Kidney capillary endothelial cell (primary cell): ENCODE measurements at regions not wholly inside any gene's neighbourhood (a gene's known extent, or its start where the extent isn't known, plus 50 kb on each side); places are given as distances from the start of the nearest gene placed in this dataset.

Experiments
- DNase-seq: peaks from one replicate; pipeline ENCODE4 v3.0.0-alpha.2; 2018; ENCODE audit warnings: low spot score

GRCh38 chr7:131226514-131226865 is 101.2 kb upstream of the MKLN1 start:
- no peak for DNase-seq

DNA sequence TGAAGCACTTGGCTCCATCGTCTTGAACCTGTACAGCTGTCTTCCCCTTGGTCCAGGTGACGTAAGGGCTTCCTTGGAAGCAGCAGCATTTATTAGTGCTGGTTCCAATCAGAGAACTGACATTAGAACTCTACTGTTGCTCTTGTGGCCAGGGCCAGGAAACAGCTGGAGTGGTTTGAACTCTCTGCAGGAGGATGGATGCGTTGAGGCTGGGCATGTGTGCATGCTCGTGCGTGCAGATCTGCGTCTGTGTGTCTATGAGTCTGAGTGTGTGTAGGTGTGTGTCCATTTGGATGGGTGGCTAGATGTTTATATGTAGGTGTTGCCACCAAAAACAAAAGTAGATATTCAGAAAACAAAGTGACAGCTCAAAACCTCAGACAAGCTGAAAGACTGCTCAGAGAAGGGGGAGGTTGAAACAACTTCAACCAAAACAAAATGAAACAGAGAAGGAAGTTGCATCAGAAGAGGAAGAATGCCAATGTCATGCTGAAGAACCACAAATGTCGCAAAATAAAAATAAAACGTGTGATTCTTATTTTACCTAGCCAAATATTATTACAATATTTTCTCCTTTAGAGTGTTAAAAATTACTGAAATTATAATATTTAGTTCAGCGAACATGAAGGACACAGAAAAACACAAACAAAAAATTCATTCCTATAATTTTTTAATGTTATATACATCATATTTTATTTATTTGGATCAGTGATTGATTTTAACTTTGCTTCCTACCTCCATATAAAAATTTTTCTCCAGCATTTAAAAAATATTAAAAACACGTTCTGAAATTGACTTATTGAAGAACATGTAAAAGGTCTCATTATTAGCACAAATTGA is 96.1 kb upstream of the MKLN1 start:
- DNase-seq: no peak

DNA sequence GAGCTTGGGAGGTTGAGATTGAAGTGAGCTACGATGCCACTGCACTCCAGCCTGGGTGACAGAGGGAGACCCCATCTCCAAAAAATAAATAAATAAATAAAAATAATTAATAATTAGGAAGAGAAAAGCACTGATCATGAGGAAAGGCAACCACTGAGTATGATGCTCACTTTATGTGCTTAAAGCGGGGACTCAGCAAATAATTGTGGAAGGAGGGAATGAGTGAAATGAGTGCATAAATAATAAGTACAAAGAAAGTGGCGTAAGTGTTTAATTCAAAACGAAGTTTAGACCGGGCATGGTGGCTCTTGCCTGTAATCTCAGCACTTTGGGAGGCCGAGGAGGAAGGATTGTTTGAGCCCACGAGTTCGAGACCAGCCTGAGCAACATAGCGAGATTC is 94.9 kb upstream of the MKLN1 start:
- DNase-seq: no peak

- no peak for DNase-seq
Measured at GRCh38 chr7:131233193-131233592, 94.5 kb upstream of the MKLN1 start.

GRCh38 chr7:131234719-131235488 is 92.8 kb upstream of the MKLN1 start:
- DNase-seq: no peak

GRCh38 chr7:131235489-131236317 is 92.0 kb upstream of the MKLN1 start:
- DNase-seq: peak; percentile 93

DNA sequence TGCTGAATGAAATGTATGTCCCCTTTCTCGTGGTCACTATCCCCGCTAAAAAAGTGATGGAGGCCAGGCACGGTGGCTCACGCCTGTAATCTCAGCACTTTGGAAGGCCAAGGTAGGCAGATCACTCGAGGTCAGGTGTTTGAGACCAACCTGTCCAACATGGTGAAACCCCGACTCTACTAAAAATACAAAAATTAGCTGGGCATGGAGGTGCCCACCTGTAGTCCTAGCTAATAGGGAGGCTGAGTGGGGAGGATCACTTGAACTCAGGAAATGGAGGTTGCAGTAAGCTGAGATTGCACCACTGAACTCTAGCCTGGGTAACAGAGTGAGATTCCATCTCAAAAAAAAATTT is 91.4 kb upstream of the MKLN1 start:
- no peak for DNase-seq

- peak; percentile 87 for DNase-seq
Measured at GRCh38 chr7:131238347-131238931, 89.2 kb upstream of the MKLN1 start.

DNA sequence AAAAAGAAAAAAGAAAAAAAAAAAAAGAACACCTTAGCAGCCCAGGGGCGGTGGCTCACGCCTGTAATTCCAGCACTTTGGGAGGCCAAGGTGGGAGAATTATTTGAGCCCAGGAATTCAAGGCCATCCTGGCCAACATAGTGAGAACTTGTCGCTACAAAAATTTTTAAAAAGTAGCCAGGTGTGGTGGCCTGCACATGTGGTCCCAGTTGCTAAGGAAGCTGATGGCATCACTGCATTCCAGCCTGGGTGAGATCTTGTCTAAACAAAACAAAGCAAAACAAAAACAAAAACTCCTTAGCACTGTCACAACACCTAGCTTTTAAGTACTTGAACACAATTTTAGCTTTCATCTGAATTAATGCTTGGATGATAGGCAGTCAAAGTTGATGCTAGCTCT is 86.3 kb upstream of the MKLN1 start:
- no peak for DNase-seq

DNA sequence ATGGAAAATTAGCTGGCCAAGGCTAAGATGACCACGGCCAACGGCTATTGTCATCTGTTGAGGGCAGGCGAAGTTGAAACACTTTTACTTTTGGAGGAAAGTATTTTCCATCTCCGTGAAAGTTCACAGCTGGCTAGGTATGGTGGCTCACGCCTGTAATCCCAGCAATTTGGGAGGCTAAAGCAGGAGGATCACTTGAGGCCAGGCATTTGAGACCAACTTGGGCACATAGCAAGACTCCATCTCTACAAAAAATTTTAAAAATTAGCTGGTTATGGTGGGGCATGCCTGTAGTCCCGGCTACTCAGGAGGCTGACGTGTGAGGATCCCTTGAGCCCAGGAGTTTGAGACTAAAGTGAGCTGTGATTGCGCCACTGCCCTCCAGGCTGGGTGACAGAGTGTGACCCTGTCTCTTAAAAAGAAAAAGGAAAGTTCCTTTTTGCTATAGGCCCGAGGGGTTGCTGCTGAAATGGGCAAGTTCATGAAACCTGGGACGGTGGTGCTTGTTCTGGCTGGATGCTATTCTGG is 85.5 kb upstream of the MKLN1 start:
- DNase-seq: no peak

DNA sequence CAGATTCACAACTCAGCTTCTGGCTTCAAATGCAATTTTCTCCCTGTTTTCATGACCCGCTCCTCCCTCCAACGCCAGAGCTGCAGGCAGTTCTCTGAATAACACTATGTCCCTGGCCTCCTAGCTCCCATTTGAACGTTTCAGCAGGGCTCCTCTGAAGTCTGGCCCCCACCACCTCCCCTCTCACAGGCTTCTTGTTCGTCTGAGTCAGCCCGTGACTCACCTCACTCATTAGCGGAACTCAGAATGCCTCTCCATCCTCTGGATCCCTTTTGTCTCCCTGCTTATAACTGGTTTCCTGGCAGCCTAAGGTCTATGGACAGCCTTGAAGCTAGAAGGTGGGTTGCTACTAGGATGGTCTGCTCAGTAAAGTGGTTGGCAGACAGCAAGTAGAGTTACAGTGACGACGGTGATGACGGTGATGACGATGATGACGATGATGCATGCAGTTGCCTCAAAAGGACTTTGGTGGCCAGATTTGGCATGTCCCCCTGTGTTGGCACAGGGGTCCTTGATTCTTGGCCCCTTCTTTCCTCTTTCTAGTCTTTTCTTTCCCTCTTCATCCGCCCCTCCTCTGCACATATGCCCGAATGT is 83.3 kb upstream of the MKLN1 start:
- peak; percentile 86 for DNase-seq

GRCh38 chr7:131249003-131249402 is 78.7 kb upstream of the MKLN1 start:
- DNase-seq: peak; percentile 44

DNA sequence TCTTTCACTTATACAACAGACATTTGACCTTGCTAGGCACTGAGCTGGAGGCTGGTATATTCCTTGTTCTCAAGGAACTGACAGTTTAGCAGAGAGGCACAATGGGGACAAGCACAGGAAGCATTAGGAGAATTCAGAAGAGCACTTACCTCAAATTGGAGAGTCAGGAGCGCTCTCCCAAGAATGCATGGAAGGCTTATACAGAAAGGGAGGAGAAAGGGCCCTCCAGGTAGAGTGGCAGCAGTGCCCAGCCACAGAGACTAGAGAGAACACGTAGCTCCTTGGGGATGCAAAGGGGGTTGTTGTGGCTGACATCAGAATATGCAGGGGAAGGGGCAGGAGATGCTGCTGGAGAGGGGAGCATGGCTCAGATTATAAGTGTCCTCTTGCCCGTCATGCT is 78.2 kb upstream of the MKLN1 start:
- DNase-seq: no peak

DNA sequence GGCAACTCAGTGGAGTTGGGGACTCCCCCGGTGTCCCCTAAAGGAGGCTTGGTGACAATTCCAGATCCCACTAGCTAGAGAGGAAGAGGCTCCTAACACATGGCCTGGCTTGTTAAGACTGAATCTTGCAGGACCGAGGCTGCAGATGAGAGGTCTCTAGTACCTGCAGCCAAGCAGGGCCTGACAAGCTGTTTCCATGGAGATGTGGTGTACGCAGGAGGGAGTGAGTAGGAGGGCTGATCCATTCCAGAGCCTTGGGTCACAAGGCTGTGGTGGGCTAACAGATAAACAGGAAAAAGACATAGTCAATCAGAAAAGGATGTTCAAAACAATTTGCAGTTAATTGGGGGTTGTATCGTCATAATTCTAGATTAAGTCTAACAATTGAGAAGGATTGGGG is 77.3 kb upstream of the MKLN1 start:
- no peak for DNase-seq

DNA sequence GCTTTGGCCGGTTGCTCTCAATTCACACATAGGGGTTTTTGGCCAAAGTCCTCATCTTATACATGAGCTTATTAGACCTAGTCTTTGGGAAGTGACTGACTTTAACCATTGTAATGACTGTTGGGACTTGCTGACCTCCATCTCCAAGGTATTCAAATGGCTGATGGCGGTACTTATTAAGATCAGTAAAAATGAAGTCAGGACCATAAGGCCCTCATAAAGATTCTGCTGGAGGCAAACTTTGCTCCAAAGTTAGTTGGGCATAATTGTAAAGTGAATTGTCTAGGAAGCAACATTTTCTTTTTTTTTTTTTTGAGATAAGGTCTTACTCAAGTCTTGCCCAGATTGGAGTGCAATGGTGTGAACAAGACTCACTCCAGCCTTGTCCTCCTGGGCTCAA is 76.3 kb upstream of the MKLN1 start:
- DNase-seq: no peak

DNA sequence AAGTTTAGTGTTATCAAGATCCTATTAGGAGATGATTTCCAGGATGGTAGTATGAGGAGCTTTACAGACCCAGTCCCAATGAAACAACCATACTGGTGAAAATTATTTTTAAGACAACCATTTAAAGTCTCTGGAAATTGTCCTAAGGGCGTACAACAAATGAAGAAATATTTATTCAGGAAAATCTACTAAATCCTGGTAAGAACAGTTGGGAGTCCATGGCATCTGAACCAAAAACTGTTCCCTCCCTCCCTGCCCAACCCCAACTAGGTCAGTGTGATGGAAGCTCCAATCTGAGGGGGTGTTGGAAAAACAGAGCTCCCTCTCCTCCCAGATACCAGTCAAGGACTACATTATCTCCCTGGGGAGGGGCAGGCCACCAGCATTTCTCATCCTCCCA is 74.7 kb upstream of the MKLN1 start:
- no peak for DNase-seq

GRCh38 chr7:131254211-131254610 is 73.5 kb upstream of the MKLN1 start:
- no peak for DNase-seq

GRCh38 chr7:131255242-131255641 is 72.4 kb upstream of the MKLN1 start:
- DNase-seq: no peak

DNA sequence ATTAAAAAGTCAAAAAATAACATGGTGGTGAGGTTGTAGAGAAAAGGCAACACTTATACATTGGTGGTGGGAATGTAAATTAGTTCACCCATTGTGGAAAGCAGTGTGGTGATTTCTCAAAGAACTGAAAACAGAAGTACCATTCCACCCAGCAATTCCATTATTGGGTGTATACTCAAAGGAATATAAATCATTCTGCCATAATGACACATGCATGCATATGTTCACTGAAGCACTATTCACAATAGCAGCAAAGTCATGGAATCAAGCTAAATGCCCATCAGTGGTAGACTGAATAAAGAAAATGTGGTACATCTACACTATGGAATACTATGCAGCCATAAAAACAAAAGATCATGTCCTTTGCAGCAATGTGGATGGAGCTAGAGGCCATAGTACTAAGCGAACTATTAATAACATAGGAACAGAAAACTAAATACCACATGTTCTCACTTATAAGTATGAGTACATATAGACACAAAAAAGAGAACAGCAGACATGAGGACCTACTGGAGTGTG is 66.1 kb upstream of the MKLN1 start:
- no peak for DNase-seq

GRCh38 chr7:131265227-131265626 is 62.4 kb upstream of the MKLN1 start:
- DNase-seq: no peak

GRCh38 chr7:131267631-131268030 is 60.0 kb upstream of the MKLN1 start:
- no peak for DNase-seq

DNA sequence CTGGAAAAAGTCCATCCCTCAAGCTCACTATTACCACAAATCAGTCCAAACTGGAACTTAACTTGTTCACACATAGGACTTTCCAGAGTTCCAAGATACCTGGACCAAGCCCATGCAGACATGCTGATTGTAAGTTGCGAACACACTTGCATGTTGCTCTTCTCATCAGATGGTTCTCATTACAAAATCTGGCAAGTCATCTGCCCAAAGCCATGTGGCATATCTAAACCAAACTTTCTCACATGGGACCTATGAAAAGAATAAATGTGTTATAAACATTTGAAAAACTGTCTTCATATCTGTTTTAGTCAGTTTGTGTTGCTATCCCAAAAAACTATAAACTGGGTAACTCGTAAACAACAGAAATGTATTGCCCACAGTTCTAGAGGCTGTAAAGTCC is 58.8 kb upstream of the MKLN1 start:
- DNase-seq: no peak
